OCI-LY1 (cell line): ENCODE measurements at regions not wholly inside any gene's neighbourhood (a gene's known extent, or its start where the extent isn't known, plus 50 kb on each side); places are given as distances from the start of the nearest gene placed in this dataset.

Experiments
- H2AFZ ChIP-seq: fragments of 200-600 bp; sonication (generic), shearing (Covaris generic); 2 replicates; pipeline ENCODE4 v1.6.0; 2014; ENCODE audit warnings: antibody characterized with exemption, mild to moderate bottlenecking, low read length
- H3F3A ChIP-seq: fragments of 200-600 bp; sonication (generic), shearing (Covaris generic); 2 replicates; pipeline ENCODE4 v1.6.0; 2014; ENCODE audit warnings: mild to moderate bottlenecking, antibody characterized with exemption, low read length, moderate library complexity; ENCODE audit not compliant: insufficient read depth
- H3K27ac ChIP-seq: fragments of 200-600 bp; sonication (generic); 2 replicates; pipeline ENCODE4 v1.5.1; 2014; ENCODE audit warnings: low read length, mixed run types, mild to moderate bottlenecking, low read depth; ENCODE audit not compliant: poor library complexity, severe bottlenecking
- H3K27me3 ChIP-seq: fragments of 200-600 bp; sonication (generic); 2 replicates; pipeline ENCODE4 v1.6.0; 2014; ENCODE audit warnings: antibody characterized with exemption, mild to moderate bottlenecking, low read length, moderate library complexity; ENCODE audit not compliant: insufficient read depth
- H3K36me3 ChIP-seq: fragments of 200-600 bp; sonication (generic); 2 replicates; pipeline ENCODE4 v1.6.1; 2014; ENCODE audit warnings: mild to moderate bottlenecking, antibody characterized with exemption, low read length, moderate library complexity, mixed read lengths; ENCODE audit not compliant: insufficient read depth
- H3K4me1 ChIP-seq: fragments of 200-600 bp; sonication (generic); 2 replicates; pipeline ENCODE4 v1.5.1; 2014; ENCODE audit warnings: mild to moderate bottlenecking, low read length, moderate library complexity; ENCODE audit not compliant: insufficient read depth, severe bottlenecking
- H3K4me2 ChIP-seq: fragments of 200-600 bp; sonication (generic), shearing (Covaris generic); 2 replicates; pipeline ENCODE4 v1.6.1; 2014; ENCODE audit warnings: low read length
- H3K4me3 ChIP-seq: fragments of 200-600 bp; sonication (generic); 2 replicates; pipeline ENCODE4 v1.5.1; 2014; ENCODE audit warnings: low read length, low read depth, mild to moderate bottlenecking, mixed read lengths; ENCODE audit not compliant: poor library complexity, severe bottlenecking
- H3K79me2 ChIP-seq: fragments of 200-600 bp; shearing (Covaris generic); 2 replicates; pipeline ENCODE4 v1.6.1; 2016; ENCODE audit warnings: mixed run types, low read length, mixed read lengths; ENCODE audit not compliant: insufficient read depth
- H3K9ac ChIP-seq: fragments of 200-600 bp; sonication (generic), shearing (Covaris generic); 2 replicates; pipeline ENCODE4 v1.6.1; 2014; ENCODE audit warnings: mild to moderate bottlenecking, low read length, mixed read lengths
- H3K9me2 ChIP-seq: fragments of 200-600 bp; sonication (generic), shearing (Covaris generic); 2 replicates; pipeline ENCODE4 v1.6.1; 2014; ENCODE audit warnings: low read depth, mild to moderate bottlenecking, low read length, mixed read lengths
- H3K9me3 ChIP-seq: fragments of 200-600 bp; shearing (Covaris generic); 2 replicates; pipeline ENCODE4 v1.6.1; 2014; ENCODE audit warnings: low read length, mixed read lengths
- H4K20me1 ChIP-seq: fragments of 200-600 bp; sonication (generic), shearing (Covaris generic); 2 replicates; pipeline ENCODE4 v1.6.0; 2016; ENCODE audit warnings: mild to moderate bottlenecking, low read length; ENCODE audit not compliant: insufficient read depth
- CTCF ChIP-seq: fragments of 200-600 bp; sonication (generic), shearing (Covaris generic); IDR thresholded peaks from 2 replicates; pipeline ENCODE4 v1.5.1; 2017; ENCODE audit warnings: mild to moderate bottlenecking, antibody characterized with exemption, low read length, moderate library complexity, mixed read lengths
- EZH2 ChIP-seq: fragments of 200-600 bp; sonication (generic), shearing (Covaris generic); IDR thresholded peaks from 2 replicates; pipeline ENCODE4 v1.8.0; 2017; ENCODE audit warnings: borderline replicate concordance, mixed run types, mild to moderate bottlenecking, antibody characterized with exemption, low read length, moderate library complexity, mixed read lengths

GRCh38 chr3:30331519-30331918 lies 274.9 kb upstream of the TGFBR2 start:
- no peaks in the 10 kb centered on the region for H3K9me2 ChIP-seq
- H3K27ac ChIP-seq: no peak overlapping the region
- no peaks in the 10 kb centered on the region for H3K36me3 ChIP-seq
- no peaks in the 10 kb centered on the region for H3K27me3 ChIP-seq
- H3K4me1 ChIP-seq: no peaks in the 10 kb centered on the region
- H2AFZ ChIP-seq: no peak overlapping the region
- no peaks in the 10 kb centered on the region for H4K20me1 ChIP-seq
- no peak overlapping the region for H3K4me3 ChIP-seq
- H3F3A ChIP-seq: no peaks in the 10 kb centered on the region
- no peak overlapping the region for H3K4me2 ChIP-seq
- H3K9ac ChIP-seq: no peak overlapping the region
- H3K9me3 ChIP-seq: no peaks in the 10 kb centered on the region
- no peaks in the 10 kb centered on the region for H3K79me2 ChIP-seq
- TF ChIP-seq CTCF (no peak), EZH2 (no peak)

- Histone ChIP-seq H3K4me1 (no peaks in the 10 kb centered on the region), H3F3A (no peaks in the 10 kb centered on the region), H3K27ac (no peak overlapping the region), H3K9me2 (no peaks in the 10 kb centered on the region), H3K9me3 (no peaks in the 10 kb centered on the region), H3K36me3 (no peaks in the 10 kb centered on the region), H3K4me2 (no peak overlapping the region), H3K4me3 (no peak overlapping the region), H3K79me2 (no peaks in the 10 kb centered on the region), H3K27me3 (no peaks in the 10 kb centered on the region), H2AFZ (no peak overlapping the region), H3K9ac (no peak overlapping the region), H4K20me1 (no peaks in the 10 kb centered on the region)
- TF ChIP-seq CTCF (no peak), EZH2 (no peak)
Observed at GRCh38 chr3:30332196-30333021, 274.0 kb upstream of the TGFBR2 start.

GRCh38 chr3:30333143-30333542 lies 273.3 kb upstream of the TGFBR2 start:
- no peaks in the 10 kb centered on the region for H3K27me3 ChIP-seq
- H3K27ac ChIP-seq: no peak overlapping the region
- H3K36me3 ChIP-seq: no peaks in the 10 kb centered on the region
- H3K79me2 ChIP-seq: no peaks in the 10 kb centered on the region
- H3F3A ChIP-seq: no peaks in the 10 kb centered on the region
- H3K9ac ChIP-seq: no peak overlapping the region
- H3K4me2 ChIP-seq: no peak overlapping the region
- no peaks in the 10 kb centered on the region for H3K9me2 ChIP-seq
- no peak overlapping the region for H2AFZ ChIP-seq
- H3K9me3 ChIP-seq: no peaks in the 10 kb centered on the region
- TF ChIP-seq EZH2: no peak
- no peak for TF ChIP-seq CTCF
- no peaks in the 10 kb centered on the region for H4K20me1 ChIP-seq
- no peak overlapping the region for H3K4me3 ChIP-seq
- no peaks in the 10 kb centered on the region for H3K4me1 ChIP-seq
